ENCODE measurements at regions not wholly inside any gene's neighbourhood (a gene's known extent, or its start where the extent isn't known, plus 50 kb on each side); places are given as distances from the start of the nearest gene placed in this dataset.
"Not testable (repeated sequence)": the region's sequence is repeated elsewhere in the genome, so short reads cannot be mapped to it uniquely, and the experiment has no call there.

DNA sequence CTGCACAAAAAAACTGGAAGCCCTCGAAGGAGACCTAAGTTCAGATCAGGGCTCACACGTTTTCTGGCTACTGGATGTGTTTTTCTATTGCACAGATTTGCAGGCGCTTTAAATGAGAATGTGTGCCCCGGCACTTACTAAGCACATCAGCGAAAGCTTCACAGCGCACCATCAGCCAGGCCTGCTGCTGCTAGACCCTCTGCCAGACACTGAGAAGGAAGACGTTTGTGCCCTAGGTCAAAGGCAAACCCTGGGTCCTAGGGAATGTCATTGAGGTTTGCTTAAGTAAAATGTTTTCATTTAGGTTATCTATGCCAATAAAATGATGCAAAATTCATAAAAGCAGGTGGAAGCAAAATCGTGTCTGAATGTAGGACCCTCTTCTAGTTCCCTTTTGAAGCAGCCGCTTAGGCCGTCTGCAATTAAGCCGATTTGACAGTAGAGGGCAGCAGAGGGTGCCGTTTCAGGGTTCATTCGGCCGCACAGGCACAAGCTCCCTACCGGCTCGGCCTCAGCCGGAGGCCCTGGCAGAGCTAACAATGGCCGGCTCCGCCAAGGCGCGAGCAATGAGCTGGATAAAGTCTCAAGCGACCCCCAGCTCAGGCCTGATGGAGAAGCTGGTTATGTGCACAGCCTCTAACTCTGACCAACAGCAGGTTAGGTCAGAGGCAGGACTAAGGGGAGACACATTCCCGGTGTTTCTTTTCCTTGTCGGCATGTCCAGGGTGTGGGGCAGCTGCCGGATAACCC lies 107.2 kb upstream of the FOXA2 start:
- H3K79me2 ChIP-seq (ENCODE audit: control insufficient read depth, insufficient read depth, low read length, unreplicated experiment): no peaks in the 10 kb centered on the region
- peak overlapping the region; percentile 53; the same call in 1 of the 2 replicates for H3K4me3 ChIP-seq (ENCODE audit: low read depth, low read length)
- 0 out of 2 replicates have a peak, but pooled peaks cover 3% of the 10 kb centered on the region for H3K27me3 ChIP-seq (ENCODE audit: insufficient read depth, low read length)
- no peaks in the 10 kb centered on the region for H3K36me3 ChIP-seq (ENCODE audit: insufficient read depth, low read length)
- H3K4me1 ChIP-seq (ENCODE audit: control insufficient read depth, insufficient read depth, low read length, unreplicated experiment): peaks cover 6% of the 10 kb centered on the region
- peak overlapping the region; percentile 77 for H2AFZ ChIP-seq (ENCODE audit: low read length, unreplicated experiment)
- H3K27ac ChIP-seq (ENCODE audit: low read depth, low read length): no peak overlapping the region

DNA sequence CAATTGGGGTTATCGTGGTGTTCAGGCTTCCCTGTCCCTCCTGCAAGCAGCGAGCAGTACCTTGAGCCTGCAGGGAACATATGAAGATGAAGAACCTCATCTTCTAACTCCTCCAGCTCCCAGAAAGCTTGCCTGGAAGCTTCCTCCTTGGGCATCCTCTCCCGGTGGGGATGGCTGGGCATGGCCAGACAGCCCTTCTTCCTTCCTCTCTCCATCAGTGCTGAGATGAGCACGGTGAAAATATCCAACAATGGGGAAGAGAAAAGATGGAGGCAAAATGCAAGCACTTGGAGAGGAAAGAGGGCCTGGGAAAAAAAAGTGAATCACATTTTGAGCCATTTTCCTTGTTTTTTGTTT lies 107.7 kb upstream of the FOXA2 start:
- peak overlapping the region; percentile 53; the same call in 1 of the 2 replicates for H3K4me3 ChIP-seq (ENCODE audit: low read depth, low read length)
- peak overlapping the region; percentile 77 for H2AFZ ChIP-seq (ENCODE audit: low read length, unreplicated experiment)
- peaks cover 6% of the 10 kb centered on the region for H3K4me1 ChIP-seq (ENCODE audit: control insufficient read depth, insufficient read depth, low read length, unreplicated experiment)
- H3K36me3 ChIP-seq (ENCODE audit: insufficient read depth, low read length): no peaks in the 10 kb centered on the region
- no peaks in the 10 kb centered on the region for H3K79me2 ChIP-seq (ENCODE audit: control insufficient read depth, insufficient read depth, low read length, unreplicated experiment)
- 0 out of 2 replicates have a peak, but pooled peaks cover 3% of the 10 kb centered on the region for H3K27me3 ChIP-seq (ENCODE audit: insufficient read depth, low read length)
- H3K27ac ChIP-seq (ENCODE audit: low read depth, low read length): no peak overlapping the region

DNA sequence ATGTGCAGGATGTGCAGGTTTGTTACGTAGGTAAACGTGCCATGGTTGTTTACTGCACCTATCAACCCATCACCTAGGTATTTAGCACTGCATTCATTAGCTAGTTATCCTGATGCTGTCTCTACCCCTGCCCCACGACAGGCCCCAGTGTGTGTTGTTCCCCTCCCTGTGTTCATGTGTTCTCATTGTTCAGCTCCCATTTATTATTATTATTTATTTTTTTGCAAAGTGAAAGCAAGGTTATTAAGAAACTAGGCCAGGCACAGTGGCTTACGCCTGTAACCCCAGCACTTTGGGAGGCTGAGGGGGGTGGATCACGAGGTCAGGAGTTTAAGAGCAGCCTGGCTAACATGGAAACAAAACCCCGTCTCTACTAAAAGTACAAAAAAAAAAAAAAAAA lies 108.2 kb upstream of the FOXA2 start:
- not testable (repeated sequence) for H3K4me1 ChIP-seq (ENCODE audit: control insufficient read depth, insufficient read depth, low read length, unreplicated experiment); H3K4me3 ChIP-seq (ENCODE audit: low read depth, low read length); H3K27me3 ChIP-seq (ENCODE audit: insufficient read depth, low read length); H3K79me2 ChIP-seq (ENCODE audit: control insufficient read depth, insufficient read depth, low read length, unreplicated experiment); H3K27ac ChIP-seq (ENCODE audit: low read depth, low read length); H3K36me3 ChIP-seq (ENCODE audit: insufficient read depth, low read length); H2AFZ ChIP-seq (ENCODE audit: low read length, unreplicated experiment)

DNA sequence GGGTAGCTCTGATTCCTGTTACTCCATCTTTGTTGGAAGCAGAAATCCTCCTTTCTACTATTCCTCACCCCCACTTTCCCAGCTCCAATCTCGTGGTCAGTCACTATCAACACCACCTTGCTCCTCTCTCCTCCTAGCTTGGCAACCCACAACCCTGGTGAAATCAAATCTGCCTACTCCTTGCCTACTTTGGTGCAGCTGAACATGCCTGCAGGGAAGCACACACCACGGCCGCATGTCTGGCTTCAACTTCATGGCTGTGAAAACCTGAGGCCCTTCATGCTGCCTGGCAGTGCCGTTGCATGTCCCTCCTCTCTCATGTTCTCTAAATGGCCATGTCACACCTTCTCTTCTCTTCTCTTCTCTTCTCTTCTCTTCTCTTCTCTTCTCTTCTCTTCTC lies 112.4 kb upstream of the FOXA2 start:
- H3K36me3 ChIP-seq (ENCODE audit: insufficient read depth, low read length): no peaks in the 10 kb centered on the region
- no peak overlapping the region for H2AFZ ChIP-seq (ENCODE audit: low read length, unreplicated experiment)
- H3K79me2 ChIP-seq (ENCODE audit: control insufficient read depth, insufficient read depth, low read length, unreplicated experiment): no peaks in the 10 kb centered on the region
- H3K27me3 ChIP-seq (ENCODE audit: insufficient read depth, low read length): peaks cover 3% of the 10 kb centered on the region; the same call in 1 of the 2 replicates
- no peak overlapping the region for H3K4me3 ChIP-seq (ENCODE audit: low read depth, low read length)
- H3K4me1 ChIP-seq (ENCODE audit: control insufficient read depth, insufficient read depth, low read length, unreplicated experiment): peaks cover 5% of the 10 kb centered on the region
- no peak overlapping the region for H3K27ac ChIP-seq (ENCODE audit: low read depth, low read length)

- Histone ChIP-seq H3K27ac (ENCODE audit: low read depth, low read length) (no peak overlapping the region), H3K4me3 (ENCODE audit: low read depth, low read length) (no peak overlapping the region), H2AFZ (ENCODE audit: low read length, unreplicated experiment) (no peak overlapping the region), H3K36me3 (ENCODE audit: insufficient read depth, low read length) (no peaks in the 10 kb centered on the region), H3K27me3 (ENCODE audit: insufficient read depth, low read length) (peaks cover 3% of the 10 kb centered on the region; the same call in 1 of the 2 replicates), H3K79me2 (ENCODE audit: control insufficient read depth, insufficient read depth, low read length, unreplicated experiment) (no peaks in the 10 kb centered on the region), H3K4me1 (ENCODE audit: control insufficient read depth, insufficient read depth, low read length, unreplicated experiment) (no peaks in the 10 kb centered on the region)
These were observed 114.0 kb upstream of the FOXA2 start for GRCh38 chr20:22698259-22698842.

GRCh38 chr20:22699396-22699795 lies 115.0 kb upstream of the FOXA2 start:
- H2AFZ ChIP-seq (ENCODE audit: low read length, unreplicated experiment): no peak overlapping the region
- H3K27ac ChIP-seq (ENCODE audit: low read depth, low read length): no peak overlapping the region
- H3K79me2 ChIP-seq (ENCODE audit: control insufficient read depth, insufficient read depth, low read length, unreplicated experiment): no peaks in the 10 kb centered on the region
- no peaks in the 10 kb centered on the region for H3K36me3 ChIP-seq (ENCODE audit: insufficient read depth, low read length)
- H3K27me3 ChIP-seq (ENCODE audit: insufficient read depth, low read length): peaks cover 3% of the 10 kb centered on the region; the same call in 1 of the 2 replicates
- no peaks in the 10 kb centered on the region for H3K4me1 ChIP-seq (ENCODE audit: control insufficient read depth, insufficient read depth, low read length, unreplicated experiment)
- H3K4me3 ChIP-seq (ENCODE audit: low read depth, low read length): no peak overlapping the region

- Histone ChIP-seq H3K4me3 (ENCODE audit: low read depth, low read length) (no peak overlapping the region), H3K27ac (ENCODE audit: low read depth, low read length) (no peak overlapping the region), H3K36me3 (ENCODE audit: insufficient read depth, low read length) (no peaks in the 10 kb centered on the region), H3K4me1 (ENCODE audit: control insufficient read depth, insufficient read depth, low read length, unreplicated experiment) (no peaks in the 10 kb centered on the region), H3K79me2 (ENCODE audit: control insufficient read depth, insufficient read depth, low read length, unreplicated experiment) (no peaks in the 10 kb centered on the region), H2AFZ (ENCODE audit: low read length, unreplicated experiment) (no peak overlapping the region), H3K27me3 (ENCODE audit: insufficient read depth, low read length) (peaks cover 3% of the 10 kb centered on the region; the same call in 1 of the 2 replicates)
These were observed 116.0 kb upstream of the FOXA2 start for GRCh38 chr20:22700367-22700766.

DNA sequence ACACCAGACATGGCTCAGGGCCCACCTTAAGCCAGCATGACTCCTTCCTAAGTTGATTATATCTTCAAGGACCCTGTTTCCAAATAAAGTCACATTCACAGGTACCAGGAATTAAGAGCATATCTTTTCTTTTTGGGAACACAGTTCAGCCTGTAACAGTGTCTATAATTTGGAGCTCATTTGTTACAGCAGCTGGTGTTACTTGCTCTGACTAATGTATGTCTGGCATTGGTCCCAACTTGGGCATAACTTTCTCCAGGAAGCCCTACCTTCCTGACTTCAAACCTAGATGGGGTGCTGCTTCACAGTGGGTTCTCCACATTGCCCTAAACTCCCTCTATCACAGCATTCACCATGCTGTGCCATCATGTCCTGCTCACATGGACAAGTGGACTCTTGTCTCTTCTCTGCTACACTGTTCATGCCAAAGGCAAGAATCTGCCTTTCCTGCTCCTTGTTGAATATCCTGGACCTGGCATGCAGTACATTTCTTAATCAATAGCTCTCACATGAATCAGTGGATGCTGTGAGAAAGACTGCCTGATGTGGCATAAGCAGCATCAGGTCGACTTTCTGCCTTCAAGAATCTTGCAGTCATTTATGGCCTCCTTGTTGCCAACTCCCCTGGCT lies 117.4 kb upstream of the FOXA2 start:
- Histone ChIP-seq H3K27ac (ENCODE audit: low read depth, low read length) (no peak overlapping the region), H2AFZ (ENCODE audit: low read length, unreplicated experiment) (no peak overlapping the region), H3K27me3 (ENCODE audit: insufficient read depth, low read length) (peaks cover 3% of the 10 kb centered on the region; the same call in 1 of the 2 replicates), H3K79me2 (ENCODE audit: control insufficient read depth, insufficient read depth, low read length, unreplicated experiment) (no peaks in the 10 kb centered on the region), H3K4me3 (ENCODE audit: low read depth, low read length) (no peak overlapping the region), H3K36me3 (ENCODE audit: insufficient read depth, low read length) (no peaks in the 10 kb centered on the region), H3K4me1 (ENCODE audit: control insufficient read depth, insufficient read depth, low read length, unreplicated experiment) (no peaks in the 10 kb centered on the region)

GRCh38 chr20:22703843-22704242 lies 119.5 kb upstream of the FOXA2 start:
- Histone ChIP-seq H3K27me3 (ENCODE audit: insufficient read depth, low read length) (no peaks in the 10 kb centered on the region), H3K4me3 (ENCODE audit: low read depth, low read length) (no peak overlapping the region), H3K79me2 (ENCODE audit: control insufficient read depth, insufficient read depth, low read length, unreplicated experiment) (no peaks in the 10 kb centered on the region), H3K4me1 (ENCODE audit: control insufficient read depth, insufficient read depth, low read length, unreplicated experiment) (no peaks in the 10 kb centered on the region), H3K27ac (ENCODE audit: low read depth, low read length) (no peak overlapping the region), H2AFZ (ENCODE audit: low read length, unreplicated experiment) (no peak overlapping the region), H3K36me3 (ENCODE audit: insufficient read depth, low read length) (no peaks in the 10 kb centered on the region)

GRCh38 chr20:22711971-22712755 lies 127.8 kb upstream of the FOXA2 start:
- no peaks in the 10 kb centered on the region for H3K4me1 ChIP-seq (ENCODE audit: control insufficient read depth, insufficient read depth, low read length, unreplicated experiment)
- no peak overlapping the region for H2AFZ ChIP-seq (ENCODE audit: low read length, unreplicated experiment)
- no peaks in the 10 kb centered on the region for H3K27me3 ChIP-seq (ENCODE audit: insufficient read depth, low read length)
- H3K79me2 ChIP-seq (ENCODE audit: control insufficient read depth, insufficient read depth, low read length, unreplicated experiment): no peaks in the 10 kb centered on the region
- H3K36me3 ChIP-seq (ENCODE audit: insufficient read depth, low read length): no peaks in the 10 kb centered on the region
- no peak overlapping the region for H3K4me3 ChIP-seq (ENCODE audit: low read depth, low read length)
- no peak overlapping the region for H3K27ac ChIP-seq (ENCODE audit: low read depth, low read length)
